GM12892 (cell line): ENCODE measurements at regions not wholly inside any gene's neighbourhood (a gene's known extent, or its start where the extent isn't known, plus 50 kb on each side); places are given as distances from the start of the nearest gene placed in this dataset.

Experiments
- POLR2A ChIP-seq: IDR thresholded peaks from 2 replicates; pipeline ENCODE4 v1.6.1; 2011; ENCODE audit warnings: low read depth, low read length, control low read depth
- POLR2AphosphoS5 ChIP-seq: IDR thresholded peaks from 2 replicates; pipeline ENCODE4 v1.6.1; 2011; ENCODE audit warnings: low read depth, low read length, control low read depth
- TAF1 ChIP-seq: IDR thresholded peaks from 2 replicates; pipeline ENCODE4 v1.6.1; 2011; ENCODE audit warnings: low read depth, mild to moderate bottlenecking, control low read depth, low read length, borderline replicate concordance

DNA sequence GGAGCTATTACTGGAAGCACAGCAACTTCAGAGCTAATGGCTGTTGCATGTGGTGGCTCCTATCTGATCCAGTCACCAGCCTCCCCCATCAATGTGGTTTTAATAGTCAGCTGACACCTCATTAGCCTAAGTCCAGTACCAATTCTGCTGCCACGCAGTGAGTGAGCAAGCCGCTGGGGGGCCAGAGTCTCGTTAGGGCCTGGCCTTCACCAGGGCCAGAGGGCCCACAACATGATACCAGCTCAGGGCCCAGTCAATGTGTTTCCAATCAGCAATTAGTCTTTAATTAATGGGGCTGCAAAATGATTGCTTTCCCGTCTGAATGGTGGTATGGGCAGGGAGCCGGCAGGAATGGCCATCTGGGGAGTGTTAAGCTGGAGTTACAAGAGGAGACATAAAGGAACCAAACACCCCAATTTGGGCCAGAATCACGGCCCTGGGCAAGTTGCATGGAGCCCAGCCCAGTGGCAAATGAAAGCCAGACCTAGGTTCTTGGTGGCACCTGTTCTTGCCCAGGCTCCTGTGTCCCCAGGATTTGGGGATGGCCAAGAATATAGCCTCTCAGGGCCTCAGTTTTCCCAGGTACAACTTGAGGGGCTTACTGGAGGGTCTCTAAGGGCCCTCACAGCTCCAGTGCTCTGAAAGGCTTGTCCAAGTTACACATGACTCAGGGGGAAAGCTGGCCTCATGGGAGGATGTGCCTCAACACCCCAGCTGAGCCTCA lies 119.2 kb downstream of the EFNB1 start:
- no peak for TF ChIP-seq POLR2AphosphoS5
- TF ChIP-seq POLR2A, result no peak
- TF ChIP-seq TAF1, result no peak
